Left renal cortex interstitium (tissue), 4 donors: ENCODE measurements at regions not wholly inside any gene's neighbourhood (a gene's known extent, or its start where the extent isn't known, plus 50 kb on each side); places are given as distances from the start of the nearest gene placed in this dataset.
"Not testable (repeated sequence)": the region's sequence is repeated elsewhere in the genome, so short reads cannot be mapped to it uniquely, and the experiment has no call there.

Experiments used
- DNase-seq, 4 donors: peaks; one replicate each; pipeline ENCODE4 v3.0.0-alpha.2; 2013; ENCODE audit warnings: low read depth in 4 of 4, low spot score in 2 of 4, missing footprints in 1 of 4

- no peak for DNase-seq
These were observed 118.1 kb upstream of the SLC39A10 start for GRCh38 chr2:195538937-195539336.

GRCh38 chr2:195537811-195538210, 119.2 kb upstream of the SLC39A10 start:
- DNase-seq, result no peak

GRCh38 chr2:195536906-195537305, 120.1 kb upstream of the SLC39A10 start:
- no peak for DNase-seq

- no peak for DNase-seq
These were observed 121.0 kb upstream of the SLC39A10 start for GRCh38 chr2:195535911-195536522.

- no peak for DNase-seq
These were observed 122.1 kb upstream of the SLC39A10 start for GRCh38 chr2:195534971-195535370.

GRCh38 chr2:195533771-195534642, 123.0 kb upstream of the SLC39A10 start:
- DNase-seq, result no peak

- no peak for DNase-seq
These were observed 124.3 kb upstream of the SLC39A10 start for GRCh38 chr2:195532628-195533271.

GRCh38 chr2:195532255-195532627, 124.8 kb upstream of the SLC39A10 start:
- DNase-seq, result no peak

- no peak for DNase-seq
These were observed 125.3 kb upstream of the SLC39A10 start for GRCh38 chr2:195531754-195532153.

- DNase-seq, result not testable (repeated sequence)
These were observed 133.8 kb upstream of the SLC39A10 start for GRCh38 chr2:195523242-195523641.

- no peak for DNase-seq
These were observed 135.4 kb upstream of the SLC39A10 start for GRCh38 chr2:195521589-195521988.

GRCh38 chr2:195520671-195521155, 136.3 kb upstream of the SLC39A10 start:
- no peak for DNase-seq

- no peak for DNase-seq
These were observed 141.5 kb upstream of the SLC39A10 start for GRCh38 chr2:195515551-195515950.

GRCh38 chr2:195514365-195514764, 142.7 kb upstream of the SLC39A10 start:
- DNase-seq, result no peak

- DNase-seq, result no peak
These were observed 143.9 kb upstream of the SLC39A10 start for GRCh38 chr2:195513119-195513518.

GRCh38 chr2:195509551-195509950, 147.5 kb upstream of the SLC39A10 start:
- DNase-seq, result no peak

GRCh38 chr2:195508139-195508455, 148.9 kb upstream of the SLC39A10 start:
- no peak for DNase-seq

GRCh38 chr2:195507447-195508138, 149.4 kb upstream of the SLC39A10 start:
- DNase-seq, result no peak

- DNase-seq, result no peak
These were observed 151.3 kb upstream of the SLC39A10 start for GRCh38 chr2:195505701-195506100.

- DNase-seq, result no peak
These were observed 153.8 kb upstream of the SLC39A10 start for GRCh38 chr2:195503208-195503607.

GRCh38 chr2:195501746-195502145, 155.3 kb upstream of the SLC39A10 start:
- DNase-seq, result no peak
